B cell (primary cell): ENCODE measurements at regions not wholly inside any gene's neighbourhood (a gene's known extent, or its start where the extent isn't known, plus 50 kb on each side); places are given as distances from the start of the nearest gene placed in this dataset.

ENCODE experiments used
- EZH2 ChIP-seq: IDR thresholded peaks from 2 replicates; pipeline ENCODE4 v1.6.1; 2012; ENCODE audit warnings: borderline replicate concordance, low read depth, mild to moderate bottlenecking, moderate library complexity, low read length; ENCODE audit not compliant: insufficient read depth, poor library complexity, severe bottlenecking
- TF ChIP-seq, protein P1 (sequence below): fragments of 200-600 bp; IDR thresholded peaks from one replicate; pipeline ENCODE4 v1.8.0; 2022; ENCODE audit warnings: antibody characterized with exemption, mild to moderate bottlenecking

DNA sequence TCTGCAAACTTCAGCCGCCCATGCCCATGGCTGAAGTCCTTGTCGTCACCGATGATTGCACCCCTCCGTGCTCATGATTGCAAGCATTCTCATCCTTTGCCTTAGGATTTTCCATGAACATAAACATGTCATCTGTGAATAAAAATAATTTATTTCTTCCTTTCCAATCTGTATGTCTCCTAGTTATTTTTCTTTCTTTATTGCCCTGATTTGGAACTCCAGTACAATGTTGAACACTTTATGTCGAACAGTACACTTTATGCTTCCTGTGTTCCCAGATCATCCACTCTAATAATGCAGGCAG, 170.9 kb upstream of the SYT6 start:
- TF ChIP-seq, protein P1, sequence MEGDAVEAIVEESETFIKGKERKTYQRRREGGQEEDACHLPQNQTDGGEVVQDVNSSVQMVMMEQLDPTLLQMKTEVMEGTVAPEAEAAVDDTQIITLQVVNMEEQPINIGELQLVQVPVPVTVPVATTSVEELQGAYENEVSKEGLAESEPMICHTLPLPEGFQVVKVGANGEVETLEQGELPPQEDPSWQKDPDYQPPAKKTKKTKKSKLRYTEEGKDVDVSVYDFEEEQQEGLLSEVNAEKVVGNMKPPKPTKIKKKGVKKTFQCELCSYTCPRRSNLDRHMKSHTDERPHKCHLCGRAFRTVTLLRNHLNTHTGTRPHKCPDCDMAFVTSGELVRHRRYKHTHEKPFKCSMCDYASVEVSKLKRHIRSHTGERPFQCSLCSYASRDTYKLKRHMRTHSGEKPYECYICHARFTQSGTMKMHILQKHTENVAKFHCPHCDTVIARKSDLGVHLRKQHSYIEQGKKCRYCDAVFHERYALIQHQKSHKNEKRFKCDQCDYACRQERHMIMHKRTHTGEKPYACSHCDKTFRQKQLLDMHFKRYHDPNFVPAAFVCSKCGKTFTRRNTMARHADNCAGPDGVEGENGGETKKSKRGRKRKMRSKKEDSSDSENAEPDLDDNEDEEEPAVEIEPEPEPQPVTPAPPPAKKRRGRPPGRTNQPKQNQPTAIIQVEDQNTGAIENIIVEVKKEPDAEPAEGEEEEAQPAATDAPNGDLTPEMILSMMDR, result no peak
- no peak for TF ChIP-seq EZH2
